H1 (cell line): ENCODE measurements at regions not wholly inside any gene's neighbourhood (a gene's known extent, or its start where the extent isn't known, plus 50 kb on each side); places are given as distances from the start of the nearest gene placed in this dataset.

Experiments
- CTCF ChIA-PET: fragments of 300-600 bp; sonication (Branson Sonifier 250); formaldehyde crosslinking; loops from one replicate; lab custom pipeline; 2021; ENCODE audit not compliant: partially characterized antibody; lab: Charles Lee
- POLR2A ChIA-PET: fragments of 300-600 bp; sonication (Branson Sonifier 250); formaldehyde crosslinking; loops from one replicate; lab custom pipeline; 2021; ENCODE audit warnings: inconsistent platforms; ENCODE audit not compliant: partially characterized antibody; lab: Charles Lee
- DNase-seq, 2 experiments: peaks; one replicate each; pipeline versions ENCODE4 v3.0.0 to v3.0.0-alpha.2; 2010 to 2022; ENCODE audit warnings: low spot score in 2 of 2, low read depth in 1 of 2, mixed read lengths in 1 of 2
- FAIRE-seq: peaks from 2 replicates; lab custom pipeline; 2011; peaks lifted over from hg19 to GRCh38; lab: Jason Lieb, UNC
- H2AFZ ChIP-seq: 2 replicates; pipeline ENCODE4 v1.8.1; 2012; ENCODE audit warnings: low read length, inconsistent platforms
- H2AK5ac ChIP-seq: 2 replicates; pipeline ENCODE4 v1.6.1; 2013; ENCODE audit warnings: low read depth, low read length
- H2BK120ac ChIP-seq: replicated peaks from 2 replicates; pipeline ENCODE3; 2013; ENCODE audit warnings: low read depth, low read length, inconsistent platforms
- H2BK12ac ChIP-seq: 2 replicates; pipeline ENCODE4 v1.6.1; 2013; ENCODE audit warnings: low read depth, low read length
- H2BK15ac ChIP-seq: 2 replicates; pipeline ENCODE4 v1.6.1; 2013; ENCODE audit warnings: low read length
- H2BK20ac ChIP-seq: 2 replicates; pipeline ENCODE4 v1.6.1; 2013; ENCODE audit warnings: low read length
- H2BK5ac ChIP-seq: 2 replicates; pipeline ENCODE4 v1.6.1; 2013; ENCODE audit warnings: low read depth, low read length
- H3K14ac ChIP-seq: 2 replicates; pipeline ENCODE4 v1.6.1; 2013; ENCODE audit warnings: inconsistent platforms; ENCODE audit not compliant: insufficient read length
- H3K18ac ChIP-seq: 2 replicates; pipeline ENCODE4 v1.6.1; 2013; ENCODE audit warnings: low read length; ENCODE audit errors: extremely low read depth
- H3K23ac ChIP-seq: 2 replicates; pipeline ENCODE4 v1.6.1; 2013; ENCODE audit warnings: inconsistent platforms; ENCODE audit not compliant: insufficient read length
- H3K23me2 ChIP-seq: 2 replicates; pipeline ENCODE4 v1.6.1; 2013; ENCODE audit warnings: low read depth, low read length
- H3K27ac ChIP-seq: 2 replicates; pipeline ENCODE4 v1.6.1; 2011; ENCODE audit warnings: low read depth, low read length, inconsistent platforms
- H3K27me3 ChIP-seq, 4 experiments: replicated peaks in 1 of 4; 1 replicate in 1 of 4; 2 replicates in 3 of 4; pipeline versions ENCODE4 v1.6.1 to v1.8.1; 2011 to 2013; ENCODE audit warnings: low read length in 3 of 4, mild to moderate bottlenecking in 3 of 4, inconsistent platforms in 2 of 4, mixed read lengths in 2 of 4, moderate library complexity in 1 of 4; ENCODE audit not compliant: control insufficient read depth in 3 of 4, insufficient read depth in 3 of 4; ENCODE audit errors: extremely low read depth in 1 of 4
- H3K36me3 ChIP-seq, 4 experiments: 2 replicates each; pipeline versions ENCODE4 v1.6.1 to v1.8.1; 2011 to 2013; ENCODE audit warnings: mild to moderate bottlenecking in 4 of 4, low read length in 3 of 4, moderate library complexity in 2 of 4, control low read depth in 1 of 4, inconsistent platforms in 1 of 4; ENCODE audit not compliant: insufficient read depth in 4 of 4, control insufficient read depth in 2 of 4
- H3K4ac ChIP-seq: replicated peaks from 2 replicates; pipeline ENCODE3; 2013; ENCODE audit warnings: low read length, low read depth, mixed read lengths, inconsistent platforms; ENCODE audit not compliant: insufficient read length
- H3K4me1 ChIP-seq, 4 experiments: replicated peaks in 1 of 4; 1 replicate in 1 of 4; 2 replicates in 3 of 4; pipeline versions ENCODE4 v1.6.1 to v1.8.1; 2011 to 2013; ENCODE audit warnings: low read length in 3 of 4, inconsistent platforms in 2 of 4, mixed read lengths in 1 of 4; ENCODE audit not compliant: insufficient read depth in 4 of 4, control insufficient read depth in 3 of 4
- H3K4me2 ChIP-seq, 2 experiments: 2 replicates each; pipeline versions ENCODE4 v1.6.1 to v1.8.1; 2011 to 2013; ENCODE audit warnings: low read depth in 2 of 2, low read length in 2 of 2, control low read depth in 1 of 2, inconsistent platforms in 1 of 2, mild to moderate bottlenecking in 1 of 2; ENCODE audit not compliant: insufficient read depth in 1 of 2
- H3K4me3 ChIP-seq, 4 experiments: fragments of 200-600, 300-600 bp in 1 of 4; sonication (generic), shearing (Covaris generic), sonication (Bioruptor Twin) in 1 of 4; 2 replicates each; pipeline versions ENCODE4 v1.5.1 to v1.8.1; 2011 to 2016; ENCODE audit warnings: low read length in 4 of 4, low read depth in 3 of 4, control low read depth in 2 of 4, inconsistent platforms in 2 of 4, mild to moderate bottlenecking in 2 of 4, mixed read lengths in 1 of 4, moderate library complexity in 1 of 4; ENCODE audit not compliant: insufficient read depth in 2 of 4; ENCODE audit errors: extremely low read depth in 1 of 4
- H3K56ac ChIP-seq: replicated peaks from 2 replicates; pipeline ENCODE3; 2013; ENCODE audit warnings: low read depth, mild to moderate bottlenecking, mixed read lengths, low read length, inconsistent platforms; ENCODE audit not compliant: insufficient read length
- H3K79me1 ChIP-seq: 2 replicates; pipeline ENCODE4 v1.6.1; 2013; ENCODE audit warnings: low read depth, low read length, control low read depth
- H3K79me2 ChIP-seq, 2 experiments: 2 replicates each; pipeline versions ENCODE4 v1.6.1 to v1.8.1; 2012 to 2013; ENCODE audit warnings: low read length in 2 of 2, mild to moderate bottlenecking in 2 of 2, inconsistent platforms in 1 of 2; ENCODE audit not compliant: insufficient read depth in 2 of 2, control insufficient read depth in 1 of 2
- H3K9ac ChIP-seq, 4 experiments: replicated peaks in 1 of 4; 1 replicate in 1 of 4; 2 replicates in 3 of 4; pipeline versions ENCODE4 v1.6.1 to v1.8.1; 2011 to 2013; ENCODE audit warnings: low read depth in 3 of 4, low read length in 3 of 4, control low read depth in 2 of 4, mild to moderate bottlenecking in 2 of 4, moderate library complexity in 2 of 4, inconsistent platforms in 1 of 4; ENCODE audit errors: extremely low read depth in 1 of 4
- H3K9me3 ChIP-seq, 2 experiments: 2 replicates each; pipeline versions ENCODE4 v1.6.1 to v1.8.1; 2012 to 2013; ENCODE audit warnings: mild to moderate bottlenecking in 2 of 2, moderate library complexity in 2 of 2, control low read depth in 1 of 2, inconsistent platforms in 1 of 2, low read depth in 1 of 2, low read length in 1 of 2, mixed read lengths in 1 of 2; ENCODE audit not compliant: insufficient read depth in 2 of 2
- H4K20me1 ChIP-seq, 2 experiments: replicated peaks in 1 of 2; 2 replicates each; pipeline versions ENCODE3 to v1.8.1; 2011 to 2013; ENCODE audit warnings: inconsistent platforms in 2 of 2, low read length in 2 of 2, mild to moderate bottlenecking in 1 of 2; ENCODE audit not compliant: insufficient read depth in 2 of 2, control insufficient read depth in 1 of 2
- H4K5ac ChIP-seq: 2 replicates; pipeline ENCODE4 v1.6.1; 2013; ENCODE audit warnings: low read length, low read depth, mixed read lengths, inconsistent platforms; ENCODE audit not compliant: insufficient read length
- H4K8ac ChIP-seq: 2 replicates; pipeline ENCODE4 v1.8.0; 2013; ENCODE audit warnings: mild to moderate bottlenecking, moderate library complexity, low read length, inconsistent platforms; ENCODE audit not compliant: insufficient read depth; ENCODE audit errors: extremely low read depth
- H4K91ac ChIP-seq: replicated peaks from 2 replicates; pipeline ENCODE3; 2013; ENCODE audit warnings: low read length, mixed read lengths, inconsistent platforms; ENCODE audit not compliant: insufficient read length
- BRCA1 ChIP-seq: IDR thresholded peaks from 2 replicates; pipeline ENCODE4 v1.6.1; 2012; ENCODE audit warnings: low read depth, low read length, improper control_type of control experiment
- CHD1 ChIP-seq: IDR thresholded peaks from 2 replicates; pipeline ENCODE4 v1.6.1; 2012; ENCODE audit warnings: low read depth, low read length, improper control_type of control experiment
- EGR1 ChIP-seq: IDR thresholded peaks from 2 replicates; pipeline ENCODE4 v1.6.1; 2011; ENCODE audit warnings: low read depth, low read length, borderline replicate concordance
- EP300 ChIP-seq, 2 experiments: IDR thresholded peaks; 1 replicate in 1 of 2; 2 replicates in 1 of 2; pipeline ENCODE4 v1.6.1; 2011 to 2012; ENCODE audit warnings: low read depth in 2 of 2, low read length in 2 of 2, mild to moderate bottlenecking in 2 of 2, borderline replicate concordance in 1 of 2, inconsistent platforms in 1 of 2, moderate library complexity in 1 of 2
- JUND ChIP-seq: IDR thresholded peaks from 2 replicates; pipeline ENCODE4 v1.6.1; 2011; ENCODE audit warnings: mild to moderate bottlenecking, improper control_type of control experiment, low read length
- KDM4A ChIP-seq: IDR thresholded peaks from one replicate; pipeline ENCODE4 v1.7.1; 2012; ENCODE audit warnings: low read depth, mild to moderate bottlenecking, moderate library complexity, low read length, inconsistent platforms; ENCODE audit not compliant: severe bottlenecking
- MAX ChIP-seq: IDR thresholded peaks from 2 replicates; pipeline ENCODE4 v1.6.1; 2012; ENCODE audit warnings: inconsistent platforms
- NANOG ChIP-seq: IDR thresholded peaks from 2 replicates; pipeline ENCODE4 v1.6.1; 2011; ENCODE audit warnings: low read length, low read depth, mild to moderate bottlenecking, inconsistent platforms; ENCODE audit not compliant: insufficient read depth, poor library complexity, severe bottlenecking
- RFX5 ChIP-seq: IDR thresholded peaks from 2 replicates; pipeline ENCODE4 v1.6.1; 2011; ENCODE audit warnings: low read depth, low read length, improper control_type of control experiment, borderline replicate concordance
- RXRA ChIP-seq: IDR thresholded peaks from 2 replicates; pipeline ENCODE4 v1.6.1; 2011; ENCODE audit warnings: low read depth, mild to moderate bottlenecking, low read length, moderate library complexity; ENCODE audit not compliant: insufficient read depth
- SP2 ChIP-seq: IDR thresholded peaks from 2 replicates; pipeline ENCODE4 v1.6.1; 2012; ENCODE audit warnings: mild to moderate bottlenecking, low read length, inconsistent platforms
- WGBS, 2 experiments: shearing (Covaris generic) in 1 of 2; methylation state at CpG; one replicate each; pipeline versions ENCODE4 v1.1.6 to v1.1.7; 2013 to 2015; ENCODE audit warnings: low lambda C conversion rate in 2 of 2, mixed read lengths in 2 of 2, inconsistent platforms in 1 of 2, low coverage in 1 of 2, missing lambda C conversion rate in 1 of 2; ENCODE audit not compliant: insufficient replicate concordance in 2 of 2, insufficient coverage in 1 of 2, insufficient read length in 1 of 2; ENCODE audit errors: extremely low coverage in 1 of 2, missing lambda C conversion rate in 1 of 2; 5-methylcytosine and 5-hydroxymethylcytosine counted together

- FAIRE-seq (no peak), DNase-seq (no peak)
- H4K20me1 ChIP-seq: no peaks in the 10 kb centered on the region
- H3K4ac ChIP-seq: no peak overlapping the region
- no peak overlapping the region for H2BK20ac ChIP-seq
- H3K36me3 ChIP-seq: no peaks in the 10 kb centered on the region
- no peak overlapping the region; a peak in 1 of 7 replicates for H3K9ac ChIP-seq
- no peak overlapping the region for H4K8ac ChIP-seq
- no peak overlapping the region for H3K27ac ChIP-seq
- no peak overlapping the region for H4K91ac ChIP-seq
- H2AK5ac ChIP-seq: no peak overlapping the region
- 91% methylated on average over 3 of the region's 3 CpGs; no CpG with 5 or more reads in 1 of the 2 experiments for WGBS, 2 experiments
- H3K4me1 ChIP-seq: no peaks in the 10 kb centered on the region
- no peak overlapping the region for H3K56ac ChIP-seq
- ChIA-PET CTCF (interaction anchor here (1.0 kb wide), 1 partner anchor 12 kb away, joined by 3 read pairs; no protein-coding TSS in a partner anchor), POLR2A (no interaction called here)
- no peaks in the 10 kb centered on the region for H3K9me3 ChIP-seq
- H2AFZ ChIP-seq: peak overlapping the region; percentile 10; the same call in 1 of the 2 replicates
- no peak overlapping the region for H2BK120ac ChIP-seq
- no peaks in the 10 kb centered on the region for H3K79me1 ChIP-seq
- no peak overlapping the region for H3K4me3 ChIP-seq
- H3K79me2 ChIP-seq: no peaks in the 10 kb centered on the region
- H3K4me2 ChIP-seq: no peak overlapping the region
- H2BK15ac ChIP-seq: no peak overlapping the region
- TF ChIP-seq KDM4A: no peak
- no peak for TF ChIP-seq CHD1
- no peak for TF ChIP-seq EP300 (IDR thresholded peaks at IDR 0.05; ENCODE audit: borderline replicate concordance in 1 of 2, low read depth in 2 of 2, low read length in 2 of 2)
- TF ChIP-seq JUND: no peak
- no peak for TF ChIP-seq NANOG
- TF ChIP-seq EGR1: no peak
- TF ChIP-seq RFX5: no peak
- TF ChIP-seq BRCA1: no peak
- no peak for TF ChIP-seq RXRA
- TF ChIP-seq SP2: no peak
- TF ChIP-seq MAX: no peak
- H3K18ac ChIP-seq: no peak overlapping the region
- no peaks in the 10 kb centered on the region for H3K27me3 ChIP-seq
- H3K23ac ChIP-seq: no peak overlapping the region
- peaks cover 2% of the 10 kb centered on the region; the same call in 1 of the 2 replicates for H3K23me2 ChIP-seq
- H2BK5ac ChIP-seq: no peak overlapping the region
- no peak overlapping the region for H2BK12ac ChIP-seq
- H3K14ac ChIP-seq: no peak overlapping the region
- no peak overlapping the region for H4K5ac ChIP-seq
These were observed 114.0 kb downstream of the MAT2B start for GRCh38 chr5:163619273-163619934.
